ENCODE measurements at regions not wholly inside any gene's neighbourhood (a gene's known extent, or its start where the extent isn't known, plus 50 kb on each side); places are given as distances from the start of the nearest gene placed in this dataset.
A peak's percentile ranks its signal among the peaks of the same experiment; 100 is the strongest.
"Not testable (repeated sequence)": the region's sequence is repeated elsewhere in the genome, so short reads cannot be mapped to it uniquely, and the experiment has no call there.

DNA sequence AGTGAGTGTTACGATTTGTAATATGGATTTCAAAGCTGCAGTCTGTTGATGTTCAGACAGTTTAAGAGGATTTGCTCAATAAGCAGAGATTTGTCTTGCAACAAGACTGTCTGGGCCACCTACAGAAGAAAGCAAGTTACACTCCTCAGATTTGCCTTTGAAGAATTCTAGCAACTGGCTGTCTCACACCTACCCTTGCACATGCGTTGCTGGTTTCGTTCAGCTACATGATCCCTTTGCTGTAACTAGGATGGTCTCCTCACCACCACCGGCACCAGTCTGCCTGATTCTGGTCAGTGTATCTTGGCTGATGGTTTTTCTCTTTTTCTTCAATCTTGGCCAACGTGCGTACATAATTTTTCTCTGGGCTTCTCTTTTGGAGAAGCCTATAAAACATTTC is 172.7 kb upstream of the LCORL start:
- no peak for DNase-seq

GRCh38 chr4:18192901-18193300 is 171.3 kb upstream of the LCORL start:
- no peak for DNase-seq

GRCh38 chr4:18185491-18185890 is 163.9 kb upstream of the LCORL start:
- no peak for DNase-seq

DNA sequence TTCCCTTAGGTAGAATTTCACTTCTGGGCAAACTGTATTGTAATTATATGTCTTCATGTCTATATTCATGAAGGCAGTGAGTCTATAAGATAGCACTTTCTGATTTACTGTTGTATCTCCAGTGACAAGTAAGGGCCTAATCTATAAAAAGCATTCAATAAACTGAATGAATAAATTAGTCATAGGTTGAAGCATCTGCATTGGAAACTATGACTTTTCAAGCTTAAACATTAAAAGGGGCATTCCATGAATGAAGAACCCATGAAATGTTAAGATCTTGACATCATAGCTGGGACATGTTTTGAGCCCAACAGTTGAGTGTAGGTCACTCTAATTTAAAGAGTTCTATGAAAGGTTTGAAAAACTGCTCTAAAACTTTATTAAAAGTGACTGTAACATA is 159.3 kb upstream of the LCORL start:
- DNase-seq = no peak

DNA sequence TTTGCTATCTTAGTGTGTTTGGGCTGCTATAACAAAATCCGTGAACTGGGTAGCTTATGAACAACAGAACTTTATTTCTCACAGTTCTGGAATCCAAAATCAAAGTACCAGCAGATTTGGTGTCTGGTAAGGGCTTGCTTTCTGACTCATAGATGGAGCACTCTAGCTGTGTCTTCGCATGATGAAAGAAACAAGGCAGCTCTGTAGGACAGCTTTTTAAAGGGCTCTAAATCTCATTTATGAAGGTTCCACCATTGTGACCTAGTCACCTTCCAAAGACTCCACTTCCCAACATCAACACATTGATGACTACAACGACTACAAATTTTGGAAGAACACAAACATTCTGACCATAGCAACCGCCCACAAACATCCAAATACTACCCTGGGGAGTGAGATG is 158.6 kb upstream of the LCORL start:
- no peak for DNase-seq

GRCh38 chr4:18171896-18172295 is 150.3 kb upstream of the LCORL start:
- no peak for DNase-seq

- no peak for DNase-seq
These were observed 146.3 kb upstream of the LCORL start for GRCh38 chr4:18167831-18168230.

DNA sequence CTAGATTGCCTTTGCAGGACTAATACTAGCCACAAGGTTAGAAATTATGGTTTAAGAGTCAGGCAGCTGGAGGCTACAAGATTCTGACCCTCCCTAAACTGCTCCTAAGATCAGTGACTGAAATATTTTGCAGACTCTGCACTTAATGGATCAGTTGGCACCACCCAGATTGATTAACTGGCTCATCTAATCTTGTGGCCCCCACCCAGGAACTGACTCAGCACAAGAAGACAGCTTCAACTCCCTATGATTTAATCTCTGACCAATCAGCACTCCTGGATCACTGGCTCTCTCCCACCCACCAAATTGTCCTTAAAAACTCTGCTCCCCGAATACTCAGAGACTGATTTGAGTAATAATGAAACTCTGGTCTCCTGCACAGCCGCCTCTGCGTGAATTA is 145.4 kb upstream of the LCORL start:
- DNase-seq = no peak

DNA sequence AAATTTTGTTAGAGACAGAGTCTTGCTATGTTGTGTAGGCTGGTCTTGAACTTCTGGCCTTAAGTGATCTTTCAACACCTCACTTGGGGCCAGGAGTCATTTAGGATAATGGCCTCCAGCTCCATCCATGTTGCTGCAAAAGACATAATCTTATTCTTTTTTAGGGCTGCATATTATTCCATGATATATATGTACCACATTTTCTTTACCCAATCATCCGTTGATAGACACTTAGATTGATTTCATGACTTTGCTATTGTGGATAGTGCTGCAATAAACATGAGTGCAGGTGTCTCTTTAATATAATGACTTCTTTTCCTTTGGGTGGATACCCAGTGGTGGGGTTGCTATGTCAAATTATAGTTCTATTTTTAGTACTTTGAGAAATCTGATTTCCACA is 140.9 kb upstream of the LCORL start:
- DNase-seq = no peak

DNA sequence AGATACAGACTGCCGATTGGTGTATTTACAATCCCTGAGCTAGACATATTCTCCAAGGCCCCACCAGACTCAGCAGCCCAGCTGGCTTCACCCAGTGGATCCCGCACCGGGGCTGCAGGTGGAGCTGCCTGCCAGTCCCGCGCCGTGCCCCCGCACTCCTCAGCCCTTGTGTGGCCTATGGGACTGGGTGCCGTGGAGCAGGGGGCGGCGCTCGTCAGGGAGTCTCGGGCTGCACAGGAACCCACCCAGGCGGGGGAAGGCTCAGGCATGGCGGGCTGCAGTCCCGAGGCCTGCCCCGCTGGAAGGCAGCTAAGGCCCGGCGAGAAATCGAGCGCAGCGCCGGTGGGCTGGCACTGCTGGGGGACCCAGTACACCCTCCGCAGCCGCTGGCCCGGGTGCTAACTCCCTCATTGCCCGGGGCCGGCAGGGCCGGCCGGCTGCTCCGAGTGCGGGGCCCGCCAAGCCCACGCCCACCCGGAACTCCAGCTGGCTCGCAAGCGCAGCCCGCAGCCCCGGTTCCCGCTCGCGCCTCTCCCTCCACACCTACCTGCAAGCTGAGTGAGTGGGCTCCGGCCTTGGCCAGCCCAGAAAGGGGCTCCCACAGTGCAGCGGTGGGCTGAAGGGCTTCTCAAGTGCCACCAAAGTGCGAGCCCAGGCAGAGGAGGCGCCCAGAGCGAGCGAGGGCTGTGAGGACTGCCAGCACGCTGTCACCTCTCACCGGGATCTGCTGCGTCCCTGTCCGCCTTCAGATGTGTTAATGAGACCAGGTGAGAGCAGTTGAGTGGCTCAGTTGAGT is 137.8 kb upstream of the LCORL start:
- not testable (repeated sequence) for DNase-seq

GRCh38 chr4:18155067-18156041 is 133.8 kb upstream of the LCORL start:
- no peak for DNase-seq

DNA sequence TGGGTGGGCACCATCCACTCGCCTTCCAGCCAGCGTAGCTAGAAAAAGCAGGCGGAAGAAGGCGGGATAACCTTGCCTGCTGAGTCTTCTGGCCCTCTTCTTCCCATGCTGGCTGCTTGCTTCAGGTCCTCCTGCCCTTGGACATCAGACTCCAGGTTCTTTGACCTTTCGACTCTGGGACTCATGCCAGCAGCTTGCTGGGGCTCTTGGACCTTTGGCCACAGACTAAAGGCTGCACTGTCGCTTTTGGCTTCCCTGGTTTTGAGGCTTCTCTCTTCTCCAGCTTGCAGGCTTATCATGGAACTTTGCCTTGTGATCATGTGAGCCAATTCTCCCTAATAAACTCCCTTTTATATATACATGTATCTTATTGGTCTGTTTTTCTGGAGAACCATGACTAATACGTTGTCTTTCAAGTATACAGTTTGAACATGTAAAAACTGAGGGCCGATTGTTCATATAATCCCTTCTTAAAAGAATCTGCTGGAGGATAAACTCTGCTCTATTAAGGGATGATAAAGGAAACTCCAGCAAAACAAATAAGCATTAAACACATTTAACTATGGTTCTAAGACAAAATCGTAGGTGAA is 116.6 kb upstream of the LCORL start:
- DNase-seq = no peak

GRCh38 chr4:18134111-18134510 is 112.6 kb upstream of the LCORL start:
- DNase-seq = no peak

- no peak for DNase-seq
These were observed 108.7 kb upstream of the LCORL start for GRCh38 chr4:18130256-18130655.

GRCh38 chr4:18128241-18128640 is 106.7 kb upstream of the LCORL start:
- no peak for DNase-seq

DNA sequence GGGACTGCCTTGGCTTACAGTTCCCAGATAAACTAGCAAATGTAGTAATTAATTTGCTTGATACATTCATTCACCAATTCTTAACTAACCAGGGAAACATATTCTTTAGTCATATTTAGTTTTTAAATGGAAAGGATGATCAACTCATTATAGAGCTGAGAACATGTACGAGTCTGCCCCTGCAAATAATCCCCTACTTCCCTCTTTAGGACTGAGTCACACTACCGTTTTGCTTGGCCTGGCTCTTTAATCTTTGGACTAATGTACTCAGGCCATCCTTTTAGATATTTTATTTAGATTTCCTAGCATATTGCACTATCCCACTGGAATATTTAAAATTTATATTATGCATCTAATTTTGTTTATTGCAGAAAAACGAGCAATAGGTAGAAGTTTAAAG is 105.5 kb upstream of the LCORL start:
- DNase-seq = no peak

- no peak for DNase-seq
These were observed 92.3 kb upstream of the LCORL start for GRCh38 chr4:18113710-18114331.

DNA sequence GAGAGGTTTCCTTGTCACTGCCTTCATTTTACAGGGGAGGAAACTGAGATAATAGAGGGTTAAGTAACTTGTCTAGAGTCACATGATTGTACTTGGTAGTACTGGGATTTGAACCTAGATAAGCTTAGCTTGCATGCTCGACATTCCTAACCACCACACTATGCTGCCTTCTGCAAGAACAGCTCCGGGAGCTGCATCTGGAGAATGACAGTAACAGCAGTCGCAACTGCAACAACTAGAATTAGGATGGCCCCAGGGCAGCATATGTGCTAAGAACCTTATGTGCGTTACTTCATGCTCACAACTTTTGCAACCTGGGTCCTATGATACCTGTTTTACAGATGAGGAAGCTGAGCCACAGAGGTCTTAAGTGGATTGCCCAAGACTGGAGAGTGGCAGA is 89.5 kb upstream of the LCORL start:
- no peak for DNase-seq

DNA sequence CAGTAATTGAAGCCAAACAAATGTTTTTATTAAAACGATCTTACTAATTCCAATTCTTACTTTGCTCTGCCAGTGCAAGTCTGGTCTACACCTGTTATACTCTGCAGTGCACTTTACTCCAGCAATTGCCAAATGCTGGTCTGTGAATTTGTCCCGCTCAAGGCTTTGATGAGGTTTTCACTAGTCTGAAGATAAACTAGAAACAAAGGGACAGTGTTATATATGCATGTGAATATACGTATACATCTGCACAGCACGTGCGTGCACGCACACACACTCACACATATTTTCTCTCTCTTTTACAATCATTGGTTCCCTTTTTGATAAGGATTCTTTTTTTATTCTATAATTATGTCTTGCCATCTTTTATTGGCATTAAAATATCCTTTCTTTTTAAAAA is 88.5 kb upstream of the LCORL start:
- DNase-seq = peak; percentile 25

DNA sequence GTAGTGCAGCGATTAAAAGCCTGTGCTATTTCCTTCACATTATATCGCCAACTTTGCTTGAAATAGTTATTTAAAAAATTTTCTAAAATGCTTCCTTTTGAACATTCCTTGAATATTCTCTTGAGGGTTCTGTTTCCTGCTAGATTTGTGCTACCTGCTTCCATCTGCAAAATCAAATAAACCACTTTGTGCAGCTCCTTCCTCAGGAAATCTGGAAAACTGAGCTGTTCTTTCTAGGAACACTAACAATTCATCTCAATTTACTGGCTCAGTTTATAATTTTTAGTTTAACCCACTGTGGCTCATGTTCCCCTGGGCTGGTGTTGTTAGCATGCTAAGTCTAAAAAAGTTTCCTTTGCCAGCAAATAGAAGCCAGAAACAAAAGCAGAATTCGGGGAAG is 88.1 kb upstream of the LCORL start:
- no peak for DNase-seq

- DNase-seq = not testable (repeated sequence)
These were observed 86.4 kb upstream of the LCORL start for GRCh38 chr4:18107848-18108528.

DNA sequence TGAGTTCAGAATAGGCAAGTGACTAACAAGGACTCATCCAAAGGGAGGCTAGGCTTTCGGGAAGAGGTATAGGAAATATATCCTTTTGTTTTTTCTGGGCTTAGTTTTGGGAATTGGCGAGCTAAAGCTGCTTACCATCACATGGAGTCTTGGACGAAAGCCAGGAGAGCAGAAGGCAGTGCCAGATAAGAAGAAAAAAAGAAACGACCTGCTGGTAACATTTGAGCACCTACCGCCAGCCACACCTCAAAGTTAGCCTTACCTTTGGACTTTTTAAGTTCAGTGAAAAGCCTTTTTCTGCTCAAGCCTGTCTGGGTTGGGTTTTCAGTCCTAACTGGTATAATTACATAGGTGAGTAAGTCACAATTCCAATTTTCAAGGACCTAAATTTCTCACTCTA is 85.1 kb upstream of the LCORL start:
- no peak for DNase-seq

Measured in right hindlimb (tissue), 1 donor.